Type B pancreatic cell (in vitro differentiated cells): ENCODE measurements at regions not wholly inside any gene's neighbourhood (a gene's known extent, or its start where the extent isn't known, plus 50 kb on each side); places are given as distances from the start of the nearest gene placed in this dataset.

Source experiments
- DNase-seq: peaks from one replicate; pipeline ENCODE4 v3.0.0; 2021; ENCODE audit warnings: mixed read lengths; ENCODE audit not compliant: unreplicated experiment; ENCODE audit errors: extremely low spot score
- H3K27ac Mint-ChIP-seq: 2 replicates; pipeline ENCODE4 v1.8.0; 2021; ENCODE audit warnings: mild to moderate bottlenecking, mixed read lengths
- H3K27me3 Mint-ChIP-seq: 2 replicates; pipeline ENCODE4 v1.8.0; 2021; ENCODE audit warnings: mixed read lengths
- H3K36me3 Mint-ChIP-seq: 2 replicates; pipeline ENCODE4 v1.8.0; 2021; ENCODE audit warnings: mixed read lengths
- H3K4me1 Mint-ChIP-seq: one replicate; pipeline ENCODE4 v1.8.0; 2021; ENCODE audit warnings: mixed read lengths; ENCODE audit not compliant: unreplicated experiment
- H3K4me3 Mint-ChIP-seq: 2 replicates; pipeline ENCODE4 v1.8.0; 2021; ENCODE audit warnings: mild to moderate bottlenecking, mixed read lengths
- H3K9me3 Mint-ChIP-seq: 2 replicates; pipeline ENCODE4 v1.8.0; 2021; ENCODE audit warnings: mixed read lengths
- TF ChIP-seq, protein P1 (sequence below): fragments of 200-600 bp; sonication (generic); conservative IDR thresholded peaks from 2 replicates; pipeline ENCODE4 v1.5.0; 2021; ENCODE audit warnings: antibody characterized with exemption, mild to moderate bottlenecking

DNA sequence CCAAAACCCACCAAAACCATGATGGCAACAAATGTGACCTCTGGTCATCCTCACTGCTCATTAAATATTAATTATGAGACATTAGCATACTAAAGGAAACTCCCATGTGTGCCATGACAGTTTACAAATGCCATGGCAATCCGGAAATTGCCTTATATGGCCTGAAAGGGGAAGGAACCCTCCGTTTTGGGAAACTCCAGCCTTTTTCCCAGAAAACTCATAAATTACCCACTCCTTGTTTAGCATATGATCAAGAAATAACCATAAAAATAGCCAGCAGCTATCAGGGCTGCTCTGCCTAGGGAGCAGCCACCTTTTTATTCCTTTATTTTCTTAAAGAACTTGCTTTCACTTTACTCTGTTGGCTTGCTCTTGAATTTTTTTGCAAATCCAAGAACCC is 992.7 kb downstream of the NTRK3 start:
- Mint-ChIP-seq H3K4me3 (no peak overlapping the region), H3K4me1 (no peaks in the 10 kb centered on the region), H3K9me3 (peaks cover 7% of the 10 kb centered on the region), H3K27me3 (peaks cover 25% of the 10 kb centered on the region), H3K36me3 (no peaks in the 10 kb centered on the region), H3K27ac (no peak overlapping the region)
- no peak for DNase-seq
- TF ChIP-seq, protein P1, sequence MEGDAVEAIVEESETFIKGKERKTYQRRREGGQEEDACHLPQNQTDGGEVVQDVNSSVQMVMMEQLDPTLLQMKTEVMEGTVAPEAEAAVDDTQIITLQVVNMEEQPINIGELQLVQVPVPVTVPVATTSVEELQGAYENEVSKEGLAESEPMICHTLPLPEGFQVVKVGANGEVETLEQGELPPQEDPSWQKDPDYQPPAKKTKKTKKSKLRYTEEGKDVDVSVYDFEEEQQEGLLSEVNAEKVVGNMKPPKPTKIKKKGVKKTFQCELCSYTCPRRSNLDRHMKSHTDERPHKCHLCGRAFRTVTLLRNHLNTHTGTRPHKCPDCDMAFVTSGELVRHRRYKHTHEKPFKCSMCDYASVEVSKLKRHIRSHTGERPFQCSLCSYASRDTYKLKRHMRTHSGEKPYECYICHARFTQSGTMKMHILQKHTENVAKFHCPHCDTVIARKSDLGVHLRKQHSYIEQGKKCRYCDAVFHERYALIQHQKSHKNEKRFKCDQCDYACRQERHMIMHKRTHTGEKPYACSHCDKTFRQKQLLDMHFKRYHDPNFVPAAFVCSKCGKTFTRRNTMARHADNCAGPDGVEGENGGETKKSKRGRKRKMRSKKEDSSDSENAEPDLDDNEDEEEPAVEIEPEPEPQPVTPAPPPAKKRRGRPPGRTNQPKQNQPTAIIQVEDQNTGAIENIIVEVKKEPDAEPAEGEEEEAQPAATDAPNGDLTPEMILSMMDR: no peak

DNA sequence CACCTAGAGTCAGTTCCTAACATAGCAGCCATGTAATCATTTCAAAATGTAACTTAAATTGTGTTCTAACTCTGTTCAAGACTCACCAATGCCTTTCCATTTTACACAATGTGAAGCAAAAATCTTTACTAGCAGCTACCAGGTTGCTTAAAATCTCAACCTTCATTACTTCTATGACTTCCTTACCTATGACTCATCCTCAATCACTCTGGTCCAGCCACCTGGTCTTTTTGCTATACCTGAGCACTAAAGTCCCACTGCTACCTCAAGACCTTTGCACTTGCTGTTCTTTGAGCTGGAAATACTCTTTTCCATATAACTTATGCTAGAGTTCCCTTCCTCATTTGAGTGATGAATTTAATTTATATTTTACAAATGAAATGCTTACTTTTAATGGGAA is 993.2 kb downstream of the NTRK3 start:
- Mint-ChIP-seq H3K27ac (no peak overlapping the region), H3K4me1 (no peaks in the 10 kb centered on the region), H3K27me3 (peaks cover 27% of the 10 kb centered on the region), H3K36me3 (no peaks in the 10 kb centered on the region), H3K4me3 (no peak overlapping the region), H3K9me3 (peaks cover 7% of the 10 kb centered on the region)
- no peak for DNase-seq
- TF ChIP-seq, protein P1: no peak

DNA sequence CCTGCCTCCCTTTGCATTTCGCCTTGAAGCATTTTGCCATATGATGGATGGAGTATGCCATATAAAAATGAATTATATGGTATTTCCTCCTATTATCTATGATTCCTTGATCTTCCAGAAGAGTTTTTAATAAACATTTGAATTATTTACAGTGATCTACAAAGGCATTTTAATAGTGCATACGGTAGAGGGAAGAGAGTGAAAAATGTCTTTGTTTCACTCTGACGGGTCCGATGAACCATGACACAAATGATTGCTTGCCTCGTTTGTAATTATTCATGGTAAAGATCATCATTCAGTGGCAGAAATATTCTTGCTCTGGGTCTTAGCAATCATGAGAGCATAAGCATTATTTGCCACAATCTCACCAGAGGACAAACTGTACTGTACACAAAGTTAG is 1010.9 kb downstream of the NTRK3 start:
- Mint-ChIP-seq H3K36me3 (no peaks in the 10 kb centered on the region), H3K4me1 (no peaks in the 10 kb centered on the region), H3K4me3 (no peak overlapping the region), H3K27ac (no peak overlapping the region), H3K9me3 (no peaks in the 10 kb centered on the region), H3K27me3 (peaks cover 42% of the 10 kb centered on the region)
- TF ChIP-seq, protein P1: no peak
- no peak for DNase-seq

DNA sequence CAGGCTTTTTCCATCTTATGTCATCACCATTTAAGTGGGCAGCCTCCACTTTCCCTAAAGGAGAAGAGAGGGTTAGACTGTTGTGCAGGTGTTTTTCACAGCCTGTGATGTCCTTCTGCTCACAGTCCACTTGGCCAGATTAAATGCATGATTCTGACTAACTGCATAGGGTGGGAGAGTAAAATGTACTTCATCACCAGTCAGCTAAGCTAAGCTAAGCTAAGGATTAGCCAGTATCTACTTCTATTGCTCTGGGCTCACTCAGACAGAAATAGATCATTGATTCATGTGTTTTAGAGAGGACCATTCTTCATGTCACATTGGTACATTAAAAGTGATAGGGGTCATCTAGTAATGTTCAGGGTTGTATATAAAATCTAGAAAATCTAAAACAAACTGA is 1013.1 kb downstream of the NTRK3 start:
- Mint-ChIP-seq H3K4me1 (no peaks in the 10 kb centered on the region), H3K4me3 (no peak overlapping the region), H3K9me3 (no peaks in the 10 kb centered on the region), H3K27me3 (peaks cover 54% of the 10 kb centered on the region), H3K36me3 (no peaks in the 10 kb centered on the region), H3K27ac (no peak overlapping the region)
- TF ChIP-seq, protein P1: no peak
- DNase-seq: no peak

DNA sequence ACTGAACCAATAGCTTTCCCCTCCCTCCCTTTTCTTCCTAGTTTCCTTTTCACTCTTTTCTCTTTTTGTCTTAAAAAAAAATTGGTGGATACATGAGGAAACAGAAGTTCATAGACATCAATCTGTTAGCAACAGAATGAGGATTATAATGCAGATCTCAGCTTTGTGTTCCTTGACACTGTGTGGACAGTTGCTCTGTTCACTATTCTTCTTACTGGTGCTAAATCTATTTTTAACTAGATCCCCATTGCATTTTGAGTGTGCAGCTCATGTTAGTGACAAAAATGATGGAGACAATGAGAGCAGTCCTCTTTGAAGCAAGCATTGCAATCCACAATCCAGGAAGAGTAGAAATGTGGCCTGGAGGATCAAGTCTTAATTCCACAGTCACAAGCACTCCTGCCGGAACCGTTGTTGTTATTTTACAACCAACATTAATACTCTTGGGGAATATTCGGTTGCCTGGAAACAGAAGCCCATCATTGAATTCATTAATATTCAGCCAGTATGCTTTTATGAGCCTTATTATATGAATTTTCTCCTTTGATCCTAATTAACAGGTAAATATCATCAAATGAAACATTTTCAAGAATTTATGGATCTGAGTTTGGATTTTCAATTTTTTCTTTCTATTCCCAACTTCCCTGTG is 1016.8 kb downstream of the NTRK3 start:
- H3K36me3 Mint-ChIP-seq: no peaks in the 10 kb centered on the region
- no peaks in the 10 kb centered on the region for H3K9me3 Mint-ChIP-seq
- H3K27me3 Mint-ChIP-seq: peaks cover 40% of the 10 kb centered on the region
- H3K4me1 Mint-ChIP-seq: no peaks in the 10 kb centered on the region
- DNase-seq: no peak
- H3K4me3 Mint-ChIP-seq: no peak overlapping the region
- no peak overlapping the region for H3K27ac Mint-ChIP-seq
- TF ChIP-seq, protein P1: no peak
